Sigmoid colon (tissue), 6 donors: ENCODE measurements at regions not wholly inside any gene's neighbourhood (a gene's known extent, or its start where the extent isn't known, plus 50 kb on each side); places are given as distances from the start of the nearest gene placed in this dataset.

ENCODE experiments used
- DNase-seq: peaks from one replicate; pipeline ENCODE4 v3.0.0-alpha.2; 2019
- H3K27ac ChIP-seq, 4 donors: fragments of 200-600 bp; sonication (generic); one replicate each; pipeline ENCODE4 v1.5.1; 2016 to 2019; ENCODE audit warnings: mild to moderate bottlenecking in 1 of 4
- H3K27me3 ChIP-seq, 3 donors: fragments of 200-600 bp; sonication (generic); one replicate each; pipeline ENCODE4 v1.5.1; 2019; ENCODE audit warnings: mild to moderate bottlenecking in 1 of 3
- H3K36me3 ChIP-seq, 4 donors: fragments of 200-600 bp; sonication (generic); one replicate each; pipeline ENCODE4 v1.5.1; 2016 to 2019
- H3K4me1 ChIP-seq, 4 donors: fragments of 200-600 bp; sonication (generic); one replicate each; pipeline ENCODE4 v1.5.1; 2017 to 2019
- H3K4me3 ChIP-seq, 4 donors: fragments of 200-600 bp; sonication (generic); one replicate each; pipeline ENCODE4 v1.5.1; 2017 to 2019; ENCODE audit warnings: mild to moderate bottlenecking in 2 of 4, moderate library complexity in 1 of 4
- H3K9me3 ChIP-seq, 4 donors: fragments of 200-600 bp in 3 of 4; sonication (generic) in 3 of 4; one replicate each; pipeline versions ENCODE4 v1.5.1 to v1.6.1; 2013 to 2019
- EP300 ChIP-seq, 4 donors: sonication (generic); formaldehyde crosslinking; IDR thresholded peaks; one replicate each; pipeline ENCODE4 v1.6.1; 2017; ENCODE audit warnings: antibody characterized with exemption in 4 of 4
- POLR2A ChIP-seq, 2 donors: fragments of 450-650 bp; IDR thresholded peaks; one replicate each; pipeline ENCODE4 v1.6.1; 2016; ENCODE audit warnings: antibody characterized with exemption in 2 of 2, mild to moderate bottlenecking in 2 of 2, moderate library complexity in 2 of 2
- POLR2AphosphoS5 ChIP-seq, 4 donors: sonication (generic); formaldehyde crosslinking; IDR thresholded peaks; one replicate each; pipeline ENCODE4 v1.6.1; 2017; ENCODE audit warnings: antibody characterized with exemption in 4 of 4
- WGBS, 2 donors: extraction: QIAGEN DNeasy Blood & Tissue Kit; methylation state at CpG; one replicate each; pipeline ENCODE4 v1.1.7; 2013; 5-methylcytosine and 5-hydroxymethylcytosine counted together
- intact Hi-C: fragments of 100-400 bp; cut with DNase I; formaldehyde crosslinking; loops from one replicate; pipeline ENCODE4 v1.15.1; 2023
- TF ChIP-seq, protein P1 (sequence below), 4 experiments: fragments of 450-650 bp in 3 of 4; fragments of 200-600 bp in 1 of 4; IDR thresholded peaks; one replicate each; pipeline ENCODE4 v1.5.1; 2016 to 2019; ENCODE audit warnings: antibody characterized with exemption in 4 of 4, mild to moderate bottlenecking in 3 of 4, moderate library complexity in 2 of 4
- donor health status: healthy with polysubstance abuse.
- donor health status: healthy.

DNA sequence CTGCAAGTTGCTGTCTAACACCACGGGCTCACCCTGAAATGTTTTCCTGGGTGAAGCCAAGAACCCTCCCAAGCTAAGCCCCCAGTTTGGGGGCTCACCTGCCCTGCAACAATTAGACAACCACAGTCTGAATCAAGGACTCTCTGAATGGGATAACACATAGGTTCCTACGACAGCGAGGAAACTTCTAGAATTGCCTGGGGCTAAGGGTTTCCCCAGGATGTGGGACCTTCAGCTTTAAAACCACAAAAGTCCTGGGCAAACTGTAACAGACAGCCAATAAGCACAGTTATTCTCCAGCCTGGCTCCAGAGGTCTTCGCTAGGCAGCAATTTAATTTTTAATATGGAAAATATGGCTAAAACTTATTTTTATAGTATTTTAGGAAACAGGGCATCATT, 162.6 kb downstream of the PRKX start:
- Histone ChIP-seq H3K4me3 (no peak overlapping the region), H3K4me1 (no peaks in the 10 kb centered on the region), H3K27ac (no peak overlapping the region), H3K27me3 (no peaks in the 10 kb centered on the region), H3K9me3 (no peaks in the 10 kb centered on the region), H3K36me3 (no peaks in the 10 kb centered on the region)
- TF ChIP-seq POLR2AphosphoS5 (IDR thresholded peaks at IDR 0.05) (no peak), POLR2A (IDR thresholded peaks at IDR 0.05) (no peak), EP300 (IDR thresholded peaks at IDR 0.05) (no peak)
- TF ChIP-seq, protein P1, sequence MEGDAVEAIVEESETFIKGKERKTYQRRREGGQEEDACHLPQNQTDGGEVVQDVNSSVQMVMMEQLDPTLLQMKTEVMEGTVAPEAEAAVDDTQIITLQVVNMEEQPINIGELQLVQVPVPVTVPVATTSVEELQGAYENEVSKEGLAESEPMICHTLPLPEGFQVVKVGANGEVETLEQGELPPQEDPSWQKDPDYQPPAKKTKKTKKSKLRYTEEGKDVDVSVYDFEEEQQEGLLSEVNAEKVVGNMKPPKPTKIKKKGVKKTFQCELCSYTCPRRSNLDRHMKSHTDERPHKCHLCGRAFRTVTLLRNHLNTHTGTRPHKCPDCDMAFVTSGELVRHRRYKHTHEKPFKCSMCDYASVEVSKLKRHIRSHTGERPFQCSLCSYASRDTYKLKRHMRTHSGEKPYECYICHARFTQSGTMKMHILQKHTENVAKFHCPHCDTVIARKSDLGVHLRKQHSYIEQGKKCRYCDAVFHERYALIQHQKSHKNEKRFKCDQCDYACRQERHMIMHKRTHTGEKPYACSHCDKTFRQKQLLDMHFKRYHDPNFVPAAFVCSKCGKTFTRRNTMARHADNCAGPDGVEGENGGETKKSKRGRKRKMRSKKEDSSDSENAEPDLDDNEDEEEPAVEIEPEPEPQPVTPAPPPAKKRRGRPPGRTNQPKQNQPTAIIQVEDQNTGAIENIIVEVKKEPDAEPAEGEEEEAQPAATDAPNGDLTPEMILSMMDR (IDR thresholded peaks at IDR 0.05) = no peak
- no peak for DNase-seq
- intact Hi-C loops = no loop called here
- WGBS, 2 donors = 73 to 87% methylated on average over 4 of the region's 4 CpGs

DNA sequence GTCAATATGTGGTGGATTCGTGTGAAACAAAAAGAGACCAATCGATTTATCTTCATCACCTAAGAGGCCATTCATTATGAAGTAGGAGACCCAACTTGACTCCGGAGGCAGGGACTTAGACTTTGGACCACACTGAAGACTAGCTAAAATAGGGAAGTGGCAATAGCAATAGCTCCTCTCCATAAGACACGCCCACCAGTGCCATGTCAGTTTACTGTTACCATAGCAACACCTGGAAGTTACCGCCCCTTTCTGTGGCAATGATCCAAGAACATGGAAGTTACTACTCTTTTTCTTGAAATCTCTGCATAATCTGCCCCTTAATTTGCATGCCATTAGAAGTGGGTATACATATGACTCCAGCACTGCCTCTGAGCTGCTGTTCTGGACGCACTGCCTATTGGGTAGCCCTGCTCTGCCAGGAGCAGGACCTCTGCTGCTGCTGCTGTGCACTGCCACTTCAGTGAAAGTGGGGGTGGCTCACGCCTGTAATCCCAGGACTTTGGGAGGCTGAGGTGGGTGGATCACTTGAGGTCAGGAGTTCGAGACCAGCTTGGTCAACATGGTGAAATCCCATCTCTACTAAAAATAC, 163.2 kb downstream of the PRKX start:
- Histone ChIP-seq H3K36me3 (no peaks in the 10 kb centered on the region), H3K9me3 (no peaks in the 10 kb centered on the region), H3K4me3 (no peak overlapping the region), H3K4me1 (no peaks in the 10 kb centered on the region), H3K27ac (no peak overlapping the region), H3K27me3 (no peaks in the 10 kb centered on the region)
- 62 to 88% methylated on average over 8 of the region's 8 CpGs for WGBS, 2 donors
- TF ChIP-seq, protein P1 (IDR thresholded peaks at IDR 0.05) = no peak
- no peak for TF ChIP-seq POLR2A (IDR thresholded peaks at IDR 0.05)
- TF ChIP-seq POLR2AphosphoS5 (IDR thresholded peaks at IDR 0.05) = no peak
- TF ChIP-seq EP300 (IDR thresholded peaks at IDR 0.05) = no peak
- intact Hi-C loops = no loop called here
- DNase-seq = no peak

DNA sequence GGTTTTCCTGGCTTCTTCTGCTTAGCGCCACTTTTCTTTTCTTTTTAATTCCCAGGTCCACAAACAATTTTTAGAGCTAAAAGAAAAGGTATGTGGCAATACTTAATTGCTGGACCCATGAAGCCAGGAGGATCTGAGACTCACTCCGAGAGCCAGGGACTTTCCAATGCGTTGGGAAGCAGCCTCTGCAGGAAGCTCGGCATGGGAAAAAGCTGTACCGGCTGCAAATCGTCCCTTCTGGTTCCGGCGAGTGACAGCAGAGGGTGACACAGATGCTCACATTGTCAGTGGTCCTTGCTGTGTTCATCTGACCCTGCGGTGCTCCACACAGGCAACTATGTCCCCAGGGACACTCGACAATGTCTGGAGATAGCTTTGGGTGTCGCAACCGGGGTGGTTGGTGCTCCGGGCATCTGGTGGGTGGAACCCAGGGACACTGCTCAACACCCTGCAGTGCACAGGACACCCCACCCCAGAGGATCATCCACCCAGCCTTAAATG, 164.0 kb downstream of the PRKX start:
- H3K27ac ChIP-seq = no peak overlapping the region
- H3K4me1 ChIP-seq = no peaks in the 10 kb centered on the region
- intact Hi-C loops = loop anchor here (5.0 kb wide), 1 partner anchor 432 kb away; no protein-coding TSS in a partner anchor
- peaks cover 0 to 3% (median 0%) of the 10 kb centered on the region in 3 donors for H3K27me3 ChIP-seq
- H3K4me3 ChIP-seq = peak overlapping the region in 1 of 4 donors; percentile 15
- DNase-seq = no peak
- TF ChIP-seq POLR2AphosphoS5 (IDR thresholded peaks at IDR 0.05) = no peak
- TF ChIP-seq POLR2A (IDR thresholded peaks at IDR 0.05) = no peak
- TF ChIP-seq, protein P1 (IDR thresholded peaks at IDR 0.05) = no peak
- TF ChIP-seq EP300 (IDR thresholded peaks at IDR 0.05) = no peak
- WGBS, 2 donors = 49 to 63% methylated on average over 13 of the region's 13 CpGs
- H3K36me3 ChIP-seq = no peaks in the 10 kb centered on the region
- H3K9me3 ChIP-seq = no peaks in the 10 kb centered on the region

DNA sequence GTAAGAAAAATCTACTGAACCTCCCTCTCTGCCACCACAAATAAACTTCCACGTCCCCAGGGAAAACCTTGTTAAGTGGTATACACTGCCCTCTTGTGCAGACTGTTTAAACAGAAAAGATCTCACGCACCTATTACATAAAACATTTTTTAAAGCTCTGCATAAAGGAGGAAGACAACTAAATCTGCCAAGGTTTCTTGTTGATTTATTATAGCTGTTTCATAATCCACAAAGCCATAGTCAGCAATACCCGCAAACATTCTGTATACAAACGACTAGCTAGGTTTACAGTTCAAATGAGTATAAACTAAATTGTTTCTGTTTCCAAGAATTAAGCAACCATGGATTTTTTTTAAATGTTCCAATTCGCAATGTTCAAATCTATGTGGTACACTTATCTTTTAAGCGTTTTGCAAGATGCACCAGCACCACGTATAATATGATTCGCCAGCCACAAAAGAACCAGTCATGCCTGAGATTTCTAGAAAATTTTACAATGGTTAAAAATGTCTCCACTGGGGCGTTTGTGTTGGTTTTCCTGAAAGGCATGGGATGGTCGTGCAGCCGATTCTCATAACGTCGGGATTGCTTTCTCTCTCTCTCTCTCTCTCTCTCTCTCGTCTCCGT, 164.6 kb downstream of the PRKX start:
- peaks cover 0 to 3% (median 0%) of the 10 kb centered on the region in 3 donors for H3K27me3 ChIP-seq
- H3K4me1 ChIP-seq = no peaks in the 10 kb centered on the region
- TF ChIP-seq EP300 (IDR thresholded peaks at IDR 0.05) (no peak), POLR2AphosphoS5 (IDR thresholded peaks at IDR 0.05) (no peak)
- no peak for DNase-seq
- intact Hi-C loops = loop anchor here (5.0 kb wide), 1 partner anchor 432 kb away; no protein-coding TSS in a partner anchor
- no peaks in the 10 kb centered on the region for H3K36me3 ChIP-seq
- H3K27ac ChIP-seq = no peak overlapping the region
- H3K9me3 ChIP-seq = no peaks in the 10 kb centered on the region
- peak overlapping the region in 1 of 4 donors; percentile 15 for H3K4me3 ChIP-seq
- 27 to 31% methylated on average over 15 of the region's 15 CpGs for WGBS, 2 donors

DNA sequence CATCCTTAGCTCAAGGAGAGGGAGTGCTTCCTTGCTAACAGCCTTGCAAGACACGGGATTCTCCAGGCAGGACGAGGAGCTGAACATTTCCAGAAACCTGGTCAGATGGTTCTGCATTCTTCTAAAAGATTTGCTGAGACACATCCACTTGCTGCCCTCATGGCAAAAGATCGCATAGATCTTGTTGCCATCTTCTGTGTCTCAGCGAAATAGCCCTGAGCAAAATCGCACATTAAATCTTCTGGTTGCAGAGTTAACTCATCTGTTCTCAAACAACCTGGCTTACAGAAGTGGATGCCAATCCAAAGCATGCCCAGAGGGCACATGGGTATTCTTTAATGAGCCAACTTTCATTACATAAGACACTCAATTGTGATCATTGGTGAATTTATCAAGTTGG, 167.5 kb downstream of the PRKX start:
- Histone ChIP-seq H3K9me3 (no peaks in the 10 kb centered on the region), H3K4me3 (no peak overlapping the region), H3K4me1 (no peaks in the 10 kb centered on the region), H3K36me3 (no peaks in the 10 kb centered on the region), H3K27ac (no peak overlapping the region), H3K27me3 (peaks cover 0 to 3% (median 0%) of the 10 kb centered on the region in 3 donors)
- no peak for DNase-seq
- TF ChIP-seq POLR2AphosphoS5 (IDR thresholded peaks at IDR 0.05) = no peak
- TF ChIP-seq, protein P1 (IDR thresholded peaks at IDR 0.05) = no peak
- TF ChIP-seq POLR2A (IDR thresholded peaks at IDR 0.05) = no peak
- no peak for TF ChIP-seq EP300 (IDR thresholded peaks at IDR 0.05)
- intact Hi-C loops = loop anchor here (5.0 kb wide), 1 partner anchor 429 kb away; no protein-coding TSS in a partner anchor
- 66 to 78% methylated on average over 5 of the region's 5 CpGs for WGBS, 2 donors
